ENCODE measurements at regions not wholly inside any gene's neighbourhood (a gene's known extent, or its start where the extent isn't known, plus 50 kb on each side); places are given as distances from the start of the nearest gene placed in this dataset.

DNA sequence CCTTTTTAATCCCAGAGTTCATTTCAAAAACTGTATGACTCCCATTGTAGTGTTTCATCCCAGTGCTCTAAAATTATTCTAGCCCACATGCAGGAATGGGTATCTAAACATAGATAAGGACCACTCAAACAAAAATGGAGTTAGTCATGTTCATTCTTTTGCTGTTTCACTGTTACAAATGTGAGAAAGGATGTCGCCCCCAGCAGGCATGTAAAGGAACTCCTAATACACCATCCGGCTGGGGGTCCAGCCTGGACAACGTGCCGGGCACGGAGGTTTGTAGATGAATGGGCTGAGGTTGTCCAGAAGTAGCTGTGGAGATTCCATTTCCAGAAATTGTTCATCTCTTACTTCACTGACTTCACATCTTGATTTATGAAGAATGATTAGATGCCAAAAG is 101.9 kb upstream of the RAB12 start:
- Mint-ChIP-seq H3K9me3 (peaks cover 0 to under 1% (median 0%) of the 10 kb centered on the region in 6 donors), H3K27ac (no peak overlapping the region), H3K36me3 (no peaks in the 10 kb centered on the region), H3K4me3 (no peak overlapping the region), H3K27me3 (ENCODE audit: low read depth in 3 of 3) (peaks cover 2% of the 10 kb centered on the region in 3 donors), H3K4me1 (no peaks in the 10 kb centered on the region)
- no peak for DNase-seq

DNA sequence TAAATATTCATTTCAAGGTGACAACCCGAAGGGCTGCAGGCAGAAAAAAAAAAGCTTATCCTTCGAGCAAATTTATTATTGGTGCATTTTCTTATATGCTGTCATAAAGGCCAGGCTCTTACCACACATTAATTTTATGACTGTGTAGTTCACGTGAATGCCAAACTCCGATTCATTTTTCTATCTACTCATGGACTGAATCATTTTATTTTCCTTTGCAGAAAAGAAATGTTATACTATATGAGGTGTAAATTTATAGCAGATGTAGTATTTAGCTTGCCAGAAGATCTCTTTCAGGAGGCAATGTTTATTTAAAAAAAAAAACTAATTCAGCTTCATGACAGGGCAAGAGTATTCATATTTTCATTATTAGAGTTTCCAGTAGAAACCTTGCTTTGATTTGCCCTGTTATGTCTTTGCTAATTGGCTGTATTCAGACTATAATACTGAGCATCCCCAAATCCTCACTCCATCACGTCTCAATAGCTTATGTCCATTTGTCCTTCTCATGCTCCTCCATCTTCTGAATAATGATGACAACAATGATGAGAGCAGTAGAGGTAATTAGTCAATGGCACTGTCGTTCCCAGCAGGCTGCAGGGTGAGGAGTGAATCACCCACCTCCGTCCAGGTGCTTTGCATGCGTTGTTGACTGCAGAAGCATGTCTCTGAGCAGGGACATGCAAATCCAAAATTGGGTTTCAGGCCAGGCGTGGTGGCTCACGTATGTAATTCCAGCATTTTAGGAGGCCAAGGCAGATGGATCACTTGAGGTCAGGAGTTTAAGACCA is 101.1 kb upstream of the RAB12 start:
- Mint-ChIP-seq H3K27me3 (ENCODE audit: low read depth in 3 of 3) (peaks cover 2% of the 10 kb centered on the region in 3 donors), H3K4me1 (no peaks in the 10 kb centered on the region), H3K36me3 (no peaks in the 10 kb centered on the region), H3K9me3 (no peaks in the 10 kb centered on the region), H3K27ac (no peak overlapping the region), H3K4me3 (no peak overlapping the region)
- DNase-seq, result no peak

GRCh38 chr18:8513249-8513648 is 96.0 kb upstream of the RAB12 start:
- Mint-ChIP-seq H3K4me3 (no peak overlapping the region), H3K27me3 (ENCODE audit: low read depth in 3 of 3) (peaks cover 2 to 4% (median 2%) of the 10 kb centered on the region in 3 donors), H3K4me1 (no peaks in the 10 kb centered on the region), H3K9me3 (peaks cover 0 to 4% (median 0%) of the 10 kb centered on the region in 6 donors), H3K27ac (no peak overlapping the region), H3K36me3 (no peaks in the 10 kb centered on the region)
- no peak for DNase-seq

GRCh38 chr18:8514409-8514808 is 94.8 kb upstream of the RAB12 start:
- H3K4me1 Mint-ChIP-seq, result no peaks in the 10 kb centered on the region
- H3K36me3 Mint-ChIP-seq, result no peaks in the 10 kb centered on the region
- H3K27ac Mint-ChIP-seq, result no peak overlapping the region
- no peak for DNase-seq
- peaks cover 0 to 4% (median 0%) of the 10 kb centered on the region in 6 donors for H3K9me3 Mint-ChIP-seq
- peaks cover 0 to 4% (median 1%) of the 10 kb centered on the region in 3 donors for H3K27me3 Mint-ChIP-seq (ENCODE audit: low read depth in 3 of 3)
- no peak overlapping the region for H3K4me3 Mint-ChIP-seq

DNA sequence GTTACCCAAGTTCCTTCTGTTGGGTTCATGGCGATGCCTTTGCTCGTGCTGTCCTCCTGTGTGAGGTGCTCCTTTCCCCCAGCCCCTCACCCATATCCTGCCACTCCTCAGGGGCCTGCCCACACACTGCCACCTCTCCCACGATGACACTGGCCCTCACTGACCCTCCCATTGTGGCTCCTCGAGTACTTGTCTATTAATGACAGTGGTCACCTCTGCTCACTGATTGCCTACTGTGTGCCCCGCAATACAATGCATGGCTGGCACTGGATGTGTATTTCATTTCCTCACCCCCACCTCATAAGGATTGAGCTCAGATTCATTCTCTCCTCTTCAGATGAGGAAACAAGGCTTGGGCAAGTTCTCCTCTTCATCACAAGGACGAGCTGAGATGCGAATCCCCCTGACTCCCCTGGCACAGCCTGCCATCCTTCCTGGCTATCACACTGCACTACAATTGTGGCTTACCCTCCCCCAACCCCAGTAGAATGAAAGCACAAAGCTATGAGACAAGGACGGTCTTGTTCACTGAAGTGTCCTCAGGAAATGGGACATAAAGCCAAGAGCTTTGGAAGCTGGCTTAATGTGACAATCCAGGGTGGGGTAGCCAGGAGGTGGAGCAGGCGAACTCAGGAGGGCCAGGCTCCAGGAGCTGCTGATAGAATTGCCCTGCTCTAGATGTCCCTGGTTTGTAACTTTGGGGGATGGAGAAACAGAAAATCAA is 93.9 kb upstream of the RAB12 start:
- H3K4me3 Mint-ChIP-seq, result no peak overlapping the region
- H3K27ac Mint-ChIP-seq, result no peak overlapping the region

GRCh38 chr18:8516371-8517250 is 92.6 kb upstream of the RAB12 start:
- Mint-ChIP-seq H3K9me3 (peaks cover 0 to 4% (median 0%) of the 10 kb centered on the region in 6 donors), H3K4me3 (no peak overlapping the region), H3K36me3 (no peaks in the 10 kb centered on the region), H3K27me3 (ENCODE audit: low read depth in 3 of 3) (peaks cover 0 to 2% (median 1%) of the 10 kb centered on the region in 3 donors), H3K27ac (no peak overlapping the region), H3K4me1 (no peaks in the 10 kb centered on the region)
- DNase-seq, result no peak

More for the DNA sequence above, 93.9 kb upstream of the RAB12 start:
- Mint-ChIP-seq H3K9me3 (peaks cover 0 to 4% (median 0%) of the 10 kb centered on the region in 6 donors), H3K36me3 (no peaks in the 10 kb centered on the region), H3K27me3 (ENCODE audit: low read depth in 3 of 3) (peaks cover 0 to 2% (median 1%) of the 10 kb centered on the region in 3 donors), H3K4me1 (no peaks in the 10 kb centered on the region)
- no peak for DNase-seq

DNA sequence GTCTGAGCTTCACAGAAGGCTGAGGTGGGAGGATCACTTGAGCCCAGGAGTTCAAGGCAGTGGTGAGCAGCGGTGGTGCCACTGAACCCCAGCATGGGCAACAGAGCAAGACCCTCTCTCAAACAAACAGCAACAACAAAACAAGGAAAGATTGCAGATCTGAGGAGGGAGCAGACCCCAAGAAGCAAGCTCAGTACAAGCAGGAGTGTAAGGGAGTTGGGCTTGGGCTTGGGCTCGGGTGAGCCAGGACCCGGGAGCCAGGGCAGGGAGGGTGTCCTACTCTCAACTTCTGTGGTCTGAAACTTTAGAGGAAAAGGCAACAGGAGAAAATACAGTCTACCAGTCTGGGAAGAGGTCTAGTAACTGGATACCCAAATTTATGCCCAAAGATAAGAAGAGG is 92.0 kb upstream of the RAB12 start:
- no peak for DNase-seq
- peaks cover 0 to 4% (median 0%) of the 10 kb centered on the region in 6 donors for H3K9me3 Mint-ChIP-seq
- H3K27me3 Mint-ChIP-seq (ENCODE audit: low read depth in 3 of 3), result peaks cover 0 to 2% (median 1%) of the 10 kb centered on the region in 3 donors
- H3K27ac Mint-ChIP-seq, result no peak overlapping the region
- H3K36me3 Mint-ChIP-seq, result no peaks in the 10 kb centered on the region
- H3K4me1 Mint-ChIP-seq, result no peaks in the 10 kb centered on the region
- no peak overlapping the region for H3K4me3 Mint-ChIP-seq

DNA sequence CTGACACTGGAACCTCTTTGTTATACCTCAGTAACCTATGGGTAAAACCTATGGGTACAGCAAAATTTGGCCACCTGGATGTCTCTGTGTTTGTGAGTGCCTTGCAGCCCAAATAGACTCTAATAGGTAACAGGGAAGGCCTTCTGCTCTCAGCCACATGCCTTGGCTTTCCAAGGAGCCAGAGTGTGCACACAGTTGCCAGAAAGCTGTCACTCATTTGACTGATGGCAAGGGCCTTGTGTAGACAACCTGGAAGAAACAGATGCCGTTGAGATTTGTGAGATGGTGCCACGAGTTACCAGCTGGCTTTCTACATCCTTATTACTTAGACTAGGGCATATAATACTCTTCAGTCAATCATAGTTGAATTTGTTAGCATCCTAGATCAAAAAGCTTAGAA is 90.1 kb upstream of the RAB12 start:
- Mint-ChIP-seq H3K27me3 (ENCODE audit: low read depth in 3 of 3) (peaks cover 0 to 8% (median 1%) of the 10 kb centered on the region in 3 donors), H3K4me3 (no peak overlapping the region), H3K4me1 (no peaks in the 10 kb centered on the region), H3K9me3 (peaks cover 0 to 4% (median 0%) of the 10 kb centered on the region in 6 donors), H3K27ac (no peak overlapping the region), H3K36me3 (no peaks in the 10 kb centered on the region)
- no peak for DNase-seq

DNA sequence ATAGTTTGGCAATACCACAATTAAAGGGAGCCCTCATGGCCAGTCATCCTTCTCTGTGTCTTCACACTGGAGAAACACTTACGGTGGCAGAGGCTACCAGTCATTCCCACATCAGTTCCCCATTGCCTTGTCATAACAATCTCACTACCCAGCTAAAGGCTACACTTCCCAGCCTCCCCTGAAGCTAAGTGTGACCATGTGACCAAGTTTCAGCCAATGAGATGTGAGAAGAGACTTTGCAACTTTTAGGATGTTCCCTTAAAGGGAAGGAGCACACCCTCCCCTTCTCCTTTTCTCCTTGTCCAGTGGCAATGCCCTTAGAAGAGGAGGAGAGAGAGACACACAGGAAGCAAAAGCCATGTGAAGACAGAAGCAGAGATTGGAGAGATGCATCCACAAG is 89.0 kb upstream of the RAB12 start:
- Mint-ChIP-seq H3K27me3 (ENCODE audit: low read depth in 3 of 3) (peaks cover 0 to 8% (median 1%) of the 10 kb centered on the region in 3 donors), H3K27ac (no peak overlapping the region), H3K4me3 (no peak overlapping the region), H3K4me1 (no peaks in the 10 kb centered on the region), H3K9me3 (peaks cover 0 to 6% (median 0%) of the 10 kb centered on the region in 6 donors), H3K36me3 (no peaks in the 10 kb centered on the region)
- DNase-seq, result no peak

- no peak for DNase-seq
- Mint-ChIP-seq H3K36me3 (peaks cover 0 to 4% (median 0%) of the 10 kb centered on the region in 3 donors), H3K4me1 (no peaks in the 10 kb centered on the region), H3K27me3 (ENCODE audit: low read depth in 3 of 3) (peaks cover 7 to 17% (median 8%) of the 10 kb centered on the region in 3 donors), H3K4me3 (no peak overlapping the region), H3K27ac (no peak overlapping the region), H3K9me3 (peaks cover 0 to 4% (median under 1%) of the 10 kb centered on the region in 6 donors)
Measured at GRCh38 chr18:8522756-8523155, 86.5 kb upstream of the RAB12 start.

GRCh38 chr18:8525692-8526091 is 83.5 kb upstream of the RAB12 start:
- Mint-ChIP-seq H3K27me3 (ENCODE audit: low read depth in 3 of 3) (peaks cover 6 to 19% (median 11%) of the 10 kb centered on the region in 3 donors), H3K9me3 (peaks cover 8 to 21% (median 10%) of the 10 kb centered on the region in 6 donors), H3K4me1 (no peaks in the 10 kb centered on the region), H3K4me3 (no peak overlapping the region), H3K36me3 (peaks cover 0 to 5% (median 0%) of the 10 kb centered on the region in 3 donors), H3K27ac (no peak overlapping the region)
- DNase-seq, result no peak

DNA sequence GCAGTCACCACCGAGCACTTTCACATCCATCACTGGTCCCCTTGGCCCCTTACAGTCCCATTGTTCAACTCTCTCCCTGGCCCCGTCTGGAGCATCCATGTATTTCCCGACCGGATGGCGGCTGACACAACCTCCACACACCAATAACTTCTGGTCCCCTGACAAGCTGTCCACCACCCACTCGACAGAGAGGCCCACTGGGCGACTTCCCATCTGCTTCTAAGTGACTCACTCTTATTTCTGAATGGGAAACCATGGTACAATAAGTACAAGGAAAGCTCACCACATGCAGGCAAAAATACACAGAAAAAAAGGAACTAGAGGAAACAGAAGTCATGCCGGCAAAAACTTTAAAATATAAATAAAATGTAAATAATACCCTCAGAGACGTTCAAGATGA is 82.9 kb upstream of the RAB12 start:
- H3K36me3 Mint-ChIP-seq, result peaks cover 0 to 5% (median 0%) of the 10 kb centered on the region in 3 donors
- no peak overlapping the region for H3K27ac Mint-ChIP-seq
- H3K4me3 Mint-ChIP-seq, result no peak overlapping the region
- no peaks in the 10 kb centered on the region for H3K4me1 Mint-ChIP-seq
- H3K9me3 Mint-ChIP-seq, result peaks cover 12 to 27% (median 16%) of the 10 kb centered on the region in 6 donors
- no peak for DNase-seq
- H3K27me3 Mint-ChIP-seq (ENCODE audit: low read depth in 3 of 3), result peaks cover 8 to 19% (median 11%) of the 10 kb centered on the region in 3 donors

GRCh38 chr18:8529609-8530008 is 79.6 kb upstream of the RAB12 start:
- H3K4me3 Mint-ChIP-seq, result no peak overlapping the region
- peaks cover 18 to 49% (median 36%) of the 10 kb centered on the region in 6 donors for H3K9me3 Mint-ChIP-seq

More at GRCh38 chr18:8529609-8530008, 79.6 kb upstream of the RAB12 start:
- Mint-ChIP-seq H3K27ac (no peak overlapping the region), H3K36me3 (peaks cover 0 to 10% (median 3%) of the 10 kb centered on the region in 3 donors), H3K4me1 (no peaks in the 10 kb centered on the region), H3K27me3 (ENCODE audit: low read depth in 3 of 3) (peaks cover 8 to 13% (median 11%) of the 10 kb centered on the region in 3 donors)
- no peak for DNase-seq
